ENCODE measurements at regions not wholly inside any gene's neighbourhood (a gene's known extent, or its start where the extent isn't known, plus 50 kb on each side); places are given as distances from the start of the nearest gene placed in this dataset.

DNA sequence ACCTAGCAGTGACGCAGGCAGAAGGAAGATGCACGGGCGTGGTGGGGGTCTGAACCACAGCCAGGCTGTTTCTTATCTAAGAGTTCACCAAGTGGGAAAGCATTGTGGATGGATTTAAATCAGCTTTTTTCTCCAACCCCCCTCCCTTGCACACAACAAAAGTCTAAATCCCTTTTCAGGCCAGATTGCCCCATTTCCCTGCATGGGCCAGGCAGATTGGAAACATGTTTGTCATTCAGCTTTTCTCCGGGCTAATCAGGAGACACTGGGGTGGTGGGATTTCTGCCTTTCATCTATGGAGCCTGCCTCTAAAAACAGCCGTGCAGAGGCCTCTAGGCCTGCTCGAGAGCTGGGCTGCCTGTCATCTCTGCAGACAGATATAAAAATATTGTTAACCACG lies 166.3 kb upstream of the LEF1 start:
- intact Hi-C loops (cut with DNase I; ENCODE audit: low total_unique reads) = no loop called here
- Histone ChIP-seq H3K27me3 (no peaks in the 10 kb centered on the region), H3K4me1 (no peaks in the 10 kb centered on the region), H3K9me3 (no peaks in the 10 kb centered on the region), H3K36me3 (ENCODE audit: low read depth, missing control alignments) (no peaks in the 10 kb centered on the region), H3K4me3 (no peak overlapping the region), H3K27ac (no peak overlapping the region)
- DNase-seq = no peak
- TF ChIP-seq POLR2A (IDR thresholded peaks at IDR 0.05) = no peak
- TF ChIP-seq, protein P1, sequence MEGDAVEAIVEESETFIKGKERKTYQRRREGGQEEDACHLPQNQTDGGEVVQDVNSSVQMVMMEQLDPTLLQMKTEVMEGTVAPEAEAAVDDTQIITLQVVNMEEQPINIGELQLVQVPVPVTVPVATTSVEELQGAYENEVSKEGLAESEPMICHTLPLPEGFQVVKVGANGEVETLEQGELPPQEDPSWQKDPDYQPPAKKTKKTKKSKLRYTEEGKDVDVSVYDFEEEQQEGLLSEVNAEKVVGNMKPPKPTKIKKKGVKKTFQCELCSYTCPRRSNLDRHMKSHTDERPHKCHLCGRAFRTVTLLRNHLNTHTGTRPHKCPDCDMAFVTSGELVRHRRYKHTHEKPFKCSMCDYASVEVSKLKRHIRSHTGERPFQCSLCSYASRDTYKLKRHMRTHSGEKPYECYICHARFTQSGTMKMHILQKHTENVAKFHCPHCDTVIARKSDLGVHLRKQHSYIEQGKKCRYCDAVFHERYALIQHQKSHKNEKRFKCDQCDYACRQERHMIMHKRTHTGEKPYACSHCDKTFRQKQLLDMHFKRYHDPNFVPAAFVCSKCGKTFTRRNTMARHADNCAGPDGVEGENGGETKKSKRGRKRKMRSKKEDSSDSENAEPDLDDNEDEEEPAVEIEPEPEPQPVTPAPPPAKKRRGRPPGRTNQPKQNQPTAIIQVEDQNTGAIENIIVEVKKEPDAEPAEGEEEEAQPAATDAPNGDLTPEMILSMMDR (IDR thresholded peaks at IDR 0.05) = no peak
- 77 to 88% methylated on average over 7 of the region's 7 CpGs for WGBS, 2 donors

DNA sequence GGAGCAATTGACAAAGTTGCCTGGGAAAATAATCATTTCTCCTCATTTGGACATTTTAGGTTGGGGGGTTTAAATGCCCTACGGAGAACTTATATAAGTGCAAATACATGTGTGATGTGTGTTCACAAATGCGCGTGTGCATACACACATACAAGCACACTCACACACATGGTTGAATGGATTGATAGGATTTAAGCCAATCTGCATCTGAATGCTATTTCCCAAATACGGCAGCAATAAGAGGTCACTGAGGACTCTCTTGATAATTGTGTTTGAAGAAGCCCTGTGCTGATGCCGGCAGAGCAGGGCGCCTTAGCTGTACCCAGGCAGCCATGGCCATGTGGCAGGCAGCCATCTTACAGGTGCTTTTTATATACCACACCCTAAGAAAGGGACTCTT lies 165.3 kb upstream of the LEF1 start:
- H3K27ac ChIP-seq = no peak overlapping the region
- WGBS, 2 donors = 86 to 90% methylated on average over 6 of the region's 6 CpGs
- no peaks in the 10 kb centered on the region for H3K9me3 ChIP-seq
- no peak for TF ChIP-seq POLR2A (IDR thresholded peaks at IDR 0.05)
- TF ChIP-seq, protein P1 (IDR thresholded peaks at IDR 0.05) = no peak
- intact Hi-C loops (cut with DNase I; ENCODE audit: low total_unique reads) = no loop called here
- no peaks in the 10 kb centered on the region for H3K4me1 ChIP-seq
- no peaks in the 10 kb centered on the region for H3K36me3 ChIP-seq (ENCODE audit: low read depth, missing control alignments)
- no peak for DNase-seq
- no peaks in the 10 kb centered on the region for H3K27me3 ChIP-seq
- no peak overlapping the region for H3K4me3 ChIP-seq

DNA sequence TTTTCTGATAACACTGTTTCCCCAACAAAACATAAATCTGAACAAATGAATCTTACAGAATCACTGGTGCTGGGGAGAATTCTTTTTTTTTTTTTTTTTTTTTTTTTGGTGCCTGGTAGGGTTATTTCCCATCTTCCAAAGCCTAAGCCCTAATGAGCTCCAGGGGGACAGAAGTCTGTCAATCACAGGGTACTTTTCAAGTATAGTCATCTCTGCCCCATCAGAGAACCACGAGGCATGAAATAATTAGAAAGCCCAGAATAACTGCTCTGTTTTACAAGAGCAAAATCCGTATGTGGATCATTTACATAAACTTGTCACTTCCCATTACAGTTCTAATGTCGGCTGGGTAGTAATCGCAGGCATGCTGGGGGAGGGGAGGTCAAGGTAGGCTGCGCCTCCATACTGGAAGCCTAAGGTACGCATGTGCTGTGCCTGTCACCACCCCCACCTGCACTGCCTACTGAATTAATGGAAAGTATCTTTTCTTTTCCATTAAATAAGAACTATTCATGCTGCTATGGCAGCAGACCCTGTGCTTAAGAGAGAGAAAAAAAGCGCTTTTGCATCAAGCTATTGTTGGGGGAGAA lies 164.7 kb upstream of the LEF1 start:
- Histone ChIP-seq H3K27ac (no peak overlapping the region), H3K36me3 (ENCODE audit: low read depth, missing control alignments) (no peaks in the 10 kb centered on the region), H3K27me3 (no peaks in the 10 kb centered on the region), H3K4me1 (no peaks in the 10 kb centered on the region), H3K9me3 (no peaks in the 10 kb centered on the region), H3K4me3 (no peak overlapping the region)
- intact Hi-C loops (cut with DNase I; ENCODE audit: low total_unique reads) = no loop called here
- TF ChIP-seq, protein P1 (IDR thresholded peaks at IDR 0.05) = no peak
- TF ChIP-seq POLR2A (IDR thresholded peaks at IDR 0.05) = no peak
- 75 to 77% methylated on average over 7 of the region's 7 CpGs for WGBS, 2 donors
- no peak for DNase-seq

DNA sequence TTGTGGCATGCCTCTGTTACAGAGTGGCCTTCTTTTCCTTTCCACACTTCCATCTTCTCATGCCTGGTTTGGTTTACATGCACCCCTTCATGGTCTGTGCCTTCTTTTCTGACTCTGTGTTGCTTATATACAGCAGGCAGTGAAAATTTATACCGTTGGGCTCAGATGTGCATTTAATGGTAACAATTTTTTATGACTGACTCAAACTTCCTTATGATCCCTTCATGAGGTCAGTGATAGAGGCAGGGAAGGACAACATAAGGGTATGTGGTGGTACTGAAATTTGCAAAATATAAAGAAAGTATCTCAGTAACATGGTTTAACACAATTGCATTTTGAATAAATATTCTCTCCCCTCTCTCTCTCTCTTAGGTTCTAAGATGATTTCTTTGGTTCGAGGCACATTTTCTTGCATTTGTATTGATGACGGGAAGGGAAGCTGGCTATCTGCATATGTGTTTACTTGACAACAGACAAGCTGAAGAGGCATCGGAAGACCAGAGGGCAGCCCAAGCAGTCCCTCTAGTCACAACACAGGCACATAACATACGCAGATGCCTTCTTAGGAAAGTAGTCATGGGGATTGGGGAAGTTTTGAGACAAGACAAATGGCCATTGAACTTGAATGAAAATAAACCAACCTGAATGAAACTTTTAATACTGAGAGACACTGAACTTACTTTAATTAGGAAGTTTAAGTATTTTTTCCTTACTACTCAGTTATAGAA lies 163.3 kb upstream of the LEF1 start:
- H3K36me3 ChIP-seq (ENCODE audit: low read depth, missing control alignments) = no peaks in the 10 kb centered on the region
- no peak for TF ChIP-seq POLR2A (IDR thresholded peaks at IDR 0.05)
- TF ChIP-seq, protein P1 (IDR thresholded peaks at IDR 0.05) = no peak
- WGBS, 2 donors = 89 to 90% methylated on average over 5 of the region's 5 CpGs
- intact Hi-C loops (cut with DNase I; ENCODE audit: low total_unique reads) = no loop called here
- no peaks in the 10 kb centered on the region for H3K9me3 ChIP-seq
- no peak overlapping the region for H3K4me3 ChIP-seq
- no peaks in the 10 kb centered on the region for H3K4me1 ChIP-seq
- no peaks in the 10 kb centered on the region for H3K27me3 ChIP-seq
- DNase-seq = no peak
- H3K27ac ChIP-seq = no peak overlapping the region

DNA sequence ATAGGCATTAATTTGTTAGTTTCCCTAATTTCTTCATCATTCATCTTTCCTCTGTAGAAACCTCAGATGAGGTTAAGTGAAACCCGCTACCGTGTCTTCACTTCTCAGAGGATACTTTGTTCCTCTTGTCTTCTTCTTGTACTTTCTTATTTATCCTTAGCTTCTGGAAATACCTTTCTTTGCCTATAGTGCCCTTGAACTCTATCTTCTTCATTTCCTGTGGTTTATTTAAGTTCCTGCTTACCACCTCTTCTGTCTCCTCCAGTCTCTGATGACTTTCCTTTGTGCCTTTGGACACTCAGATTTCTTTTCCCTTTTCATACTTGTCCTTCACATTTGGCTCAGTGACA lies 159.6 kb upstream of the LEF1 start:
- WGBS, 2 donors = 84 to 95% methylated on average over 2 of the region's 2 CpGs
- Histone ChIP-seq H3K27ac (no peak overlapping the region), H3K36me3 (ENCODE audit: low read depth, missing control alignments) (no peaks in the 10 kb centered on the region), H3K4me1 (no peaks in the 10 kb centered on the region), H3K4me3 (no peak overlapping the region), H3K9me3 (no peaks in the 10 kb centered on the region), H3K27me3 (no peaks in the 10 kb centered on the region)
- no peak for DNase-seq
- intact Hi-C loops (cut with DNase I; ENCODE audit: low total_unique reads) = no loop called here
- TF ChIP-seq, protein P1 (IDR thresholded peaks at IDR 0.05) = no peak
- no peak for TF ChIP-seq POLR2A (IDR thresholded peaks at IDR 0.05)

Data from testis (tissue), 2 donors.